NOMO-1 treated with DMSO at 0.1 percent for 48 hours (cell line): ENCODE measurements at regions not wholly inside any gene's neighbourhood (a gene's known extent, or its start where the extent isn't known, plus 50 kb on each side); places are given as distances from the start of the nearest gene placed in this dataset.
"Not testable (repeated sequence)": the region's sequence is repeated elsewhere in the genome, so short reads cannot be mapped to it uniquely, and the experiment has no call there.

Experiments
- DNase-seq: peaks from one replicate; lab custom pipeline; 2025; ENCODE audit not compliant: unreplicated experiment; lab: John Stamatoyannopoulos, UW

DNA sequence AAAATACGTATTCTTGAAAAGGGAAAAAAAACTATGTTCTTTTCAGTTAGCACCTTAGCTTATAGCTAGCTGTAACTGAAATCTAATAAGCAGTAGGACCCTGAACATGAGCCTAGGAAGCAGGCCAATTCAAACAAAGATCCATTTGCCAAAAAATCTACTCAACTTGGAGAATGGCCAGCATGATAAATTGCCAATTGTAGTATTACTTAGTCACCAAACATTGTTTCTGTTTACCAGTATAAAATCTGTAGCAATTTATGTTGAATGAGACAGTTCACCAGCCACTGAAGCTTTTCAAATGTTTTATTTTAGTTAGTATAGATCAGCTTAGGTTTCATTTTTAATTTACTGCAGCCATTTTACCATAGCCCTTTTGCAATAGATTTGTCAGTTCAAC, 323.6 kb upstream of the DIPK2B start:
- no peak for DNase-seq

DNA sequence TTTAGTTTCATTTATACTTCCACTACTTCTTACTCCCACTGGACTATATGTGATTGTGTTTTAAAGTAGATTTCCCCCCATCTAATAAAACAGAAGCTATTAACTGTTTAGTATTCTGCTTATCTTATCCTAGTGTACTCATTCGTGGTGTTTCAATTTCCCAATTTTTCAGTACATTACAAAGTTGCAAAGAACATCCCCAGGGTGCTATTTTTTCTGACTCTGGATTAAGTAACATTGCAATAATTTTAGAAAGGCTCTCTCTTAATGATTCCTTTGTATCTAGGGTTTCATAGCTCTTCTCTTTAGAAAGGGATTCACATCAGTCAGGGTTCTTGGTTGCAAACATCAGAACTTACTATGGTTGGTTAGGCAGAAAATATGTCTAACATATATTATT, 317.9 kb upstream of the DIPK2B start:
- DNase-seq: no peak

DNA sequence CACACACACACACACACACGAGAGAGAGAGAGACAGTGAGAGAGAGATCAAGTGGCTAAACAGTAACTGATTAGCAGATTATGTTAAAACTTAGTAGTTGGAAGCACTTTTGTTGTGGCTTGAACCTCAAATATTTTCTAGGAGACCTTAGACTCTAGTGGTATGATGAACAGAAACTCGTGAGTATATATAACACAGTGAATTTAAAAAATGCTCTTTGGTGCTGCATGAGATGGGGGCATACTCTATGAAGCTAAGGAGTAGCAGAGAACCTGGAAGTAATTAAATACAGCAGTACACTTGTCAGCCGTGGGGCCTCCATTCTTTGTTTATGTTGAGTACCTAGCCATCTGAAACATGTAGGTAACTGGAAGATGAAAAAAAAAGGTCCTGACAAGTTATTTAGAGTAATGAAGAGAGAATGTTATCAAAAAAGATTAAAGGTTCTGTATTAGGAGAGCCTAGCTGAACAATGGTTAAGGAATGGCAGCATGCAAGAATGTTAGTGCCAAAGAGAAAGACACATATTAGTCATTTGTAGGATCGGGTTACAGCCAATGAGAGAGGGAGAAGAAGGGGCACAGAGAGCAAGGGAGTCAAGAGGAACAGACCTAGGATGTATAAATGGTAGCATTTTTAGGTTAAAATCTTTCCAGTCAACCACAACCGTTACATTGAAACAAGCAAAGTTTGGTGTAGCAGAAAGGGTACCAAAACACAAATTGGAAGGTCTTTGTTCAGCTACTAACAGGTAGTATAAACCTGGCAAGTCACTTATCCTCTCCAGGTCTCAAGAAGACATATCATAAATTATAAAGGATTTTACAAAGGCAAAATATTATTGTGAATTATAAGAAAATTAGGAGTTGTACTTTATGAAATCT, 316.7 kb upstream of the DIPK2B start:
- DNase-seq: no peak

DNA sequence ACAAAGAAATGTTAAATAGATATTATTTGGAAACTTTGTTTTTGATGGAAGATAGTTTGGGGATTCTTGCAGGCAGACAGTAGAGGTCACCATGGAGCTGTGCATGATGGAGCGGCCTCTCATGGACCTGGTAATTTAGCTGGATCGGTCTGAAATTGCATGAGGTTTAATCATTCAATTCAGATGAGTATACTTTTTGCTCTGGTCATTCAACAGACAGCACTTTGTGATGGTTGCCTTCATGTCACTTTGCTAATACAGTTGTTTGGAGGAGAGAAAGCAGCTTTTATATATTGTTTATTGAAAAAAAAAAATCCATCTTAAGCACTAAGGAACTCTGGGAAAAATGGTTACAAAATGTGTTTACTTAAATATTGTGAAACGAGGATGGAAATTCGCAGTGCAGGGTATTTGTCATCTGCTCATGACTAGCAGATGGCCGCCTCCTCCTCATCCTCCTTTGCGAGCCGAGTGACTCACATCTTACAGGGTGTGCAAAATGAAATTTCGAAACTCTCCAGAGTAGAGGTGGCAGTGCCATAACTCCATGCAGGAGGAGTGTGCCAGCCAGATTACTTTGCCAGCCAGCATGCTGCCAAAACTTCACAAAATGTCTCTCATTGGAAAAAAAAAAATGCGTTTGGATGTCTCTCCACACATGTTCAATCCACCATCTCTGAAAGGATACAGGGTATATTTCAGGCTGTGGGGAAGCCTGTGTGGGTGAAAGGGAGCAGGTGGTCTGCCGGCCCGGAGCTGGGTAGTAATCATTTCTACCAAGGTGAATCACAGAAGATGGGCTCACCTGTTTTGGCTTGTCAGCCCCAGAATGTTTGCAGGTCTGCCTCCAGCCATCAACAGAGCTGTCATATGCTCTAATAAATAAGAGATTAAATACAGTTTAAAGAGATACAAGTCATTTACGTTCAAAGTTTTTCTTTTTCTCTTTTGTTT, 314.9 kb upstream of the DIPK2B start:
- DNase-seq: peak; percentile 81

DNA sequence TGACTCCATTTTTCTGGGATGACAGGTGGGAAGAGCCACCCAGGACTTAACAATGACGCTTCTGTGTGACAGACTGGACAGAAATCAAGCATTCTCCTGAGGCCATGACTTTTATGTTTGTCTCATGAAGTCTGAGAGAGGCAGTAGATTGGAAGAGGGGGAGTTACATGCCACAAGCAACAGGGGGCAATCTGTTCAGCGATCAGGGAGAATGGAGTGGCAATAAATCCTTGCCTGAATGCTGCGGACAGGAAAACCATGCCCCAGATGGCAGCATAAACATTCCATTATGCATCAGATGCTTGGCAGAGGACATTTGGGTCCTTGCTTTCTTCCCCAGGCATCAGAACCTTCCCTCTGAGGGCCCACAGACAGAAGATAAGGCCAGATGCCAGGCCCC, 312.4 kb upstream of the DIPK2B start:
- no peak for DNase-seq

DNA sequence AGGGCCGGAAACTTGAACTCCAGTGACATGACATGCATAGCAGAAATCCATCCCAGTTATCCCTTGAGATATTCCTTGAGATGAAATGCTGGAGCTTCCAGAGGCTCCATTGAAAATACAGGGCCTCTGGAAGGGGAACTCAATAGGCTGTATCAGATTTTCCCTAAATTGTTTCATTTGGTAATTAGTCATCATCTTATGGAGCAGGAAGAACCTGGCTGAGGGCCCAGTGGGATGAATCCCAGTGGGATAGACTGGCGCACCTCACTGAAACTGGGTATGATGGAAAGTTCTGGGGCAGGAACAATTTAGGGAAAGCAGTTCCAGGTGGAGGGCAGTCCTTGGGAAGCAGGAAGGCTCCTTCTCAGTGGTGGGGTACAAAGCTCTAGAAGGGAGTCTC, 307.8 kb upstream of the DIPK2B start:
- DNase-seq: no peak

DNA sequence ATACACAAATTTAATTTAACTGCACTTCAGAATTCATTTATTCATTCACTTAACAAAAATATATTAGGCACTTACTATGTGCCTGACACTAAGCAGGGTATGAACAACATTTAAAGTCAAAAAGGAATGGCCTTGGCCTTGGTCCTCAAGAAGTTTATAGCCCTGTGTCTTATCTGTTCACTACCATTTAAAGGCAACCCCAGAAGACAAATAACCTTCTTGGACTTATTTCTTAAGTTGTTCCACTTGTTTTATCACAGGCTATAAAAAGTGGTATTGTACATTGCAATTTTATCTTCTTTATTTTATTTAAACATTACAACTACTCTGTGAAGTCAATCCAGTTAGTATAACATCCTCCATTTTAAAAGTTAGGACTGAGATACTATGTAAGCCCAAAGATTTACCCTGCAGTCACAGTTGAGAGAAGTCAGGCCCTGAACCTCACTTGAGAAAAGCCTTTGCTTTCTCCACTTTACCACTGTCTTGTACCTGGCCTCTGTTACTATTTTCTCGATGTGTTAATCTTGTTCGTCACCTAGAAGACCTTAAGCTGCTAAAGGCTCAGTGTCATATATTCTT, 305.6 kb upstream of the DIPK2B start:
- DNase-seq: no peak

DNA sequence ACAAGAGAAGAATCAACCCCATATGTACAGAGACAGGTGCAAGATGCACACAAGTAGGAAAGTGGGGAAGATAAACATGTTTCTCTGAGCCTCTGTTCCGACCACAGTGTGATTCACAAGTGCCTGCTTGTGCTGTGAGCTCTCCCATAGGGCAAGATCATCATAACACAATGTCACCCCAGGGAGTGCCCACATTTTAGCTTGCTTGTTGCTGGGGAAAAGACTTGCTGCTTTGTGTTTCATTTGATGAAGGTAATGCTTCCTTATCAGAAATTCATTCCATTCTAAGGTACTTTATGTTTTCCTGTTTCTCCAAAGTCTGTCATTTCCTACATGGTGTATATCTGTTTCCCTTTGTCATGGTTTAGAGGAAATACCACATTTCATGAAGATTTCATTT, 304.5 kb upstream of the DIPK2B start:
- no peak for DNase-seq

DNA sequence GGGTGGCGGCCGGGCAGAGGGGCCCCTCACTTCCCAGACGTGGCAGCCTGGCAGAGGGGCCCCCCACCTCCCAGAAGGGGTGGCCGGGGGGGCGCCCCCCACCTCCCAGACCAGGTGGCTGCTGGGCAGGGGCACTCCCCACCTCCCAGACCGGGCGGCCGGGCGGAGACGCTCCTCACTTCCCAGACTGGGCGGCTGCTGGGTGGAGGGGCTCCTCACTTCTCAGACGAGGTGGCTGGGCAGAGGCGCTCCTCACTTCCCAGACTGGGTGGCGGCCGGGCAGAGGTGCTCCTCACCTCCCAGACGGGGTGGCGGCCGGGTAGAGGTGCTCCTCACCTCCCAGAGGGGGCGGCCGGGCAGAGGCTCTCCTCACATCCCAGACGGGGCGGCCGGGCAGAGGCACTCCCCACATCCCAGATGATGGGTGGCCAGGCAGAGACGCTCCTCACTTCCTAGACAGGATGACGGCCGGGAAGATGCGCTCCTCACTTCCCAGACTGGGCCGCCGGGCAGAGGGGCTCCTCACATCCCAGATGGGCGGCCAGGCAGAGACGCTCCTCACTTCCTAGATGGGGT, 303.2 kb upstream of the DIPK2B start:
- DNase-seq: not testable (repeated sequence)

DNA sequence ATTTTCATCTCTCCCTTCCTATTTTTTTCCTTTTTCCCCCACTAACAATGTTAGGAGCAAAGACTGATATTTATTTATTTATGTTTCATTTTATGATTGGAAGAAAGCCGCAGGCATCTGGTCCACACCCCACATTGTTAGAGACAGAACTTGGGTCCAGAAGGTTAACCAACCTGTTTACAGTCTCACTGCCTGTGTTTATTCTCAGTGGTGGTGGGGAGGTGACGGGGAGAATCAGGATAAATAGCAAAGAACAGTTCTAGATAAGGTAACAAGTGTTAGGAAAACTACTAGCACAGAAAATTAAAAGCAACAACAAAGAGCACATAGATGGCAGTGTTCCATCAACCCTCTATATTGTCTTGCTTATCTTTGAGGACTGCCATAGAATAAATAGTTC, 301.7 kb upstream of the DIPK2B start:
- DNase-seq: no peak

DNA sequence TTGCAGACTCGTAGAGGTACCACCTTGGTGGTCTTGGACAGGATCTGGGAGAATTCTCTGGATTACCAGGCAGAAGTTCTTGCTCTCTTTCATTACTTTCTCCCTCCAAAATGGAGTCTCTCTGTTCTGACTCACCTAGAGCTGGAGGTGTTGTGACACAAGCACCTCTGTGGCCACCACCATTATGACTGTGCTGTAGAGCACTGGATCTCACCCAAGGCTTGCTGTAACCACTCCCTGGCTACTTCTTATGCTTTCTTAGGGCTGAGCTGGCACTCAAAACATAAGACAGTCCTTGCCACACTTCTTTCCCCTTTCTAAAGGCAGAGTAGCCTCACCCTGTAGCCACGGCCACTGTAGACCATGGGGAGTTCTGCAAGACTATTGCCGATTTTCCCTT, 296.6 kb upstream of the DIPK2B start:
- DNase-seq: no peak

DNA sequence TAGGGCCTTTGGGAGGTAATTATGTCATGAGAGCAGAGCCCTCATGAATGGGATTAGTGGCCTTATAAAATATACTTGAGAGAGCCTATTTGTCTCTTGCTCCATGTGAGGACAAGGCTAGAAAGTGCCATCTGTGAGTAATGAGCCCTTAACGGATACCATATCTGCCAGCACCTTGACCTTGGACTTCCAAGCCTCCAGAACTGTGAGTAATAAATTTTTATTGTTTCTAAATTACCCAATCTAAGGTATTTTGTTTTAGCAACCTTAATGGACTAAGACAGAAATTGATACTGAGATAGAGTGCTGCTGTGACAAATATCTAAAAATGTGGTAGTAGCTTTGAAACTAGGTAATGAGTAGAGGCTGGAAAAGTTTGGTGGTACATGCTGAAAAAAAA, 285.0 kb upstream of the DIPK2B start:
- DNase-seq: no peak

DNA sequence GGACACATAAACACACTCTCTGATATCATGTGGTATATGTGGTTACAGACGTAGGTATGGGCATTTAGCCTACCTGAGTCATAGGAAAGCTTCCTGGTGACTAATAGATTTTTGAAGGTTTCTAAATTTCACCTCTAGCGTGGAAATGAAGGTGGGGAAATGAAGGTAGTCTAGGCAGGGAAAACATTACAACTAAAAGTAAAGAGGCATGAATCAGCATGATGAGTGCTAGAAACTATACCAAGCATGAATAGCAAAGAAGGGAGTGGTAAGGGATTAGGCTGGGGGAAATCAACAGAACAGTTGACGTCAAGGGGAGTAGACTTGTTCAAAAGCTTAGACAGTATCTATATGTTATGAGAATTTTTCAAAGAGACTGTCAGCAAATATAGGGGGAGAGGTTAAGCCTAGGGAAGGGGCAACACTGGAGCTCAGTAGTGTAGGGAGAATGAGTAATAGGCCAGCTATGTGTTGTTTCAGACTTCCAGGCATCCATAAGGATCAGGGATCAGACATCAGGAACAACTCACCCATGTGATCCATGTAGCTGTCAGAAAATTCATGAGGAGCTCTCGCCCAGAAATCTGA, 279.3 kb upstream of the DIPK2B start:
- DNase-seq: no peak

DNA sequence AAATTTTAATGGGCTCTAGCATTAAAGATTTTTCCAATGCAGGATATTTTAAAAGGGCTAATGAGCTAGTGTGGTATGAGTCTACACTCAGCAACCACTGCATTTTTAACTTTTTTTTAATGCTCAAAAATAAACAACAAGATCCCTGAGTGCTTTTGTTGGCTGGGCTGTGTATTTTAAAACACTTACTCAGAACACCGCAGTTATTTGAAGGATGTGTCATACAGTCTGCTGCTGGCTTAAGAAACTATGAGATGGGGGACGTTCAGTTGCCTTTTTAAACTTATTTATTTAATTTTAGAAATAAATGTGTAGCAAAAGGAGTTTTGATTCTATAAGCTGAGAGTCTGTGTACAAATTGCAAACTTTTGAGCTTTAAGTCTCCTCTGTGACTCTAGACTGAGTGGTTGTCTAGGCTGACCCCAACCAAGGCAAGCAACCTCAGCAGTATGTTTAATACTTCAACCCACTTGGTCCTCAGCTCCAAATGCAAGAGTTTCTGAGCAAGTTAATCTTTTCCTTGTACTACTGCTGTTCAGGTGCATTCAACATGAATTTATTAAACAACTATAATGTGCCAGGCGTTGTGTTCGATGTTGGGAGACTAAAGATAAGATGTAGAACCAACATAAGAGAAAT, 278.6 kb upstream of the DIPK2B start:
- DNase-seq: no peak

DNA sequence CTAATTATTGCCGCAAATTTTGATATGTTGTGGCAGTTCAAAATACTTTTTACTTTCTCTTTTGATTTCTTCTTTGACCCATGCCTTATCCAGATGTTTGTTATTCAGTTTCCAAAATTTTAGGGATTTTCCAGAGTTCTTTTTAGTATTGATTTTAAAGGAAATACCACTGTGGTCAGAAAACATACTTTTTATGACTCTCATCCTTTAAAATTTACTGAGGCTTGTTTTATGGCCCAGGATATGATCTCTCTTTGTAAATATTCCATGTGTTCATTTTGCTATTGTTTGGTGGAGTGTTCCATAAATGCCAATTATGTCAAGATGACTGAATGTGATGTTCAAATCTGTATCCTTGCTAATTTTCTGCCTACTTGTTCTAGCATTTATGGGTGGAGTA, 272.3 kb upstream of the DIPK2B start:
- no peak for DNase-seq

DNA sequence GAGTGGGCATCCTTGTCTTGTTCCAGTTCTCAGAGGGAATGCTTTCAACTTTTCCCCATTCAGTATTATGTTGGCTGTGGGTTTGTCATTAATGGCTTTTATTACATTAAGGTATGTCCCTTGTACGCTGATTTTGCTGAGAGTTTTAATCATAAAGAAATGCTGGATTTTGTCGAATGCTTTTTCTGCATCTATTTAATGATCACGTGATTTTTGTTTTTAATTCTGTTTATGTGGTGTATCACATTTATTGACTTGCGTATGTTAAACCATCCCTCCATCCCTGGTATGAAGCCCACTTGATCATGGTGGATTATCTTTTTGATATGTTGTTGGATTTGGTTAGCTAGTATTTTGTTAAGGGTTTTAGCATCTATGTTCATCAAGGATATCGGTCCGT, 266.9 kb upstream of the DIPK2B start:
- not testable (repeated sequence) for DNase-seq

DNA sequence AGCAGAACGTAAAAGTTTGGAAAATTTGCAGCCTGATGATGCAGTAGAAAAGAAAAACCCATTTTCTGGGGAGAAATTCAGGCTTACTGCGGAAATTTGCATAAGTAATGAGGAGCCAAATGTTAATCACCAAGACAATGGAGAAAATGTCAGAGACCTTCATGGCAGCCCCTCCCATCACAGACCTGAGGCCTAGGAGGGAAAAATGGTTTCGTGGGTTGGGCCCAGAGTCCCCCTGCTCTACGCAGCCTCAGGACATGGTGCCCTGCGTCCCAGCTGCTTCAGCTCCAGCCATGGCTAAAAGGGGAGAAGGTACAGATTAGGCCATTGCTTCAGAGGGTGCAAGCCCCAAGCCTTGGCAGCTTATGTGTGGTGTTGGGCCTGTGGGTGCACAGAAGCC, 255.1 kb upstream of the DIPK2B start:
- not testable (repeated sequence) for DNase-seq

DNA sequence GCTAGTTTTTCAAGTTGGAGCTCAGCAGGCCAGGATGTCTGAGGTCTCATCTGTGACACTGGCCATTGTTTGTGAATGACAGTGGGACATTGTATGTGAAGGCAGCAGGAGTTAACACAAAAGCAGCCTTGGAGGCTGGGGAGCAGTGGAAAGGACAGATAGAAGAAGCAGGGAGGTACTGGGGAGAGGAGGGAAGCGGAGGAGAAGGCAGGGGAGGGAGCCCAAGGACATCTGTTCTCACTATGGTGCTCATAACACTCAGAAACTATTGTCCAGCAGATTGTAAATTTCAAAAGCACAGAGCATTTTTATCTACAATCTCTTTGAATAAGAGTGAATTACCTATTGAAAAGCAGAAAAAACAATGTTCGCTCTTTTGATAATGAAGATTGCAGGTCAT, 253.6 kb upstream of the DIPK2B start:
- no peak for DNase-seq

DNA sequence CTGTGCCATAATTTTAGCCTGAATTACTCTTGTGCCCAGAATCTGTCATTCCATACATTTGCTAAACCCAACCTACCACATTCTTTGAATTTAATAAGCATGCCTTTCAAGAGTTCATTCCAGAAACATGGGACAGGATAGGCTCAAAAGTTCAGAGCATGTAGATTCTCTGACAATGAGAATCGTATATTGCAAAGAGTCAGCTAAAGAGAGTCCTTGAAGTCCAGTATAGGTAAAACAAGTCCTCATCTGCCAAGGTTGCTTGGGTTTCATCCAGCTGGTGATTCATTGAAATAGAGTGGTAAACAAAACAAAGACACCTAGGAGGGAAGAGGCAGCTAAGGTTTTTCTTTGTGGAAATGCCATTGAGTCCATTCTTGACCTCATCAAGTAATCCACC, 249.3 kb upstream of the DIPK2B start:
- DNase-seq: no peak

DNA sequence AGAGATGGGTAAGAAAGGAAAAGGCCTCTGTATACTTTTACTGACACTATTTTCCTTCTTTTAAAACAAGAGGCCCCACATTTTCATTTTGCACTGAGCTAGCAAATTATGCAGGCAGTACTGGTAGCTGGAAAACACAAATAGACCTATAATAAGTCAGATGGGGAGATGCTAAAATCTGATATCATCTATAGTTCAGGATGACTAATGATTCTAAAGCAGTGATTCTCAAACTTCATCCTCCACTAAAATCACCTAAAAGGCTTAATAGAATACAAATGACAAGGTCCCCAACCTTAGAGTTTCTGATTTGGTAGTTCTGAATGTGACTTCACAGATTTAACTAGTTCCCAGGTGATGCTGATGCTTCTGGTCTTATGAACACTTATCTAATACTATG, 247.3 kb upstream of the DIPK2B start:
- DNase-seq: no peak
